Stimulated activated CD4-positive, alpha-beta T cell treated with anti-CD3 and anti-CD28 coated beads, Interleukin-2, amount 100 ng/mL, for 24 hours (primary cell): ENCODE measurements at regions not wholly inside any gene's neighbourhood (a gene's known extent, or its start where the extent isn't known, plus 50 kb on each side); places are given as distances from the start of the nearest gene placed in this dataset.

ENCODE experiments used
- DNase-seq, 2 donors: peaks; one replicate each; pipeline ENCODE4 v3.0.0-alpha.2; 2020

GRCh38 chr14:86015941-86016340 is 486.0 kb downstream of the FLRT2 start:
- DNase-seq: no peak

GRCh38 chr14:86015511-86015910 is 485.6 kb downstream of the FLRT2 start:
- no peak for DNase-seq

- DNase-seq: no peak
Observed at GRCh38 chr14:86013641-86014040, 483.7 kb downstream of the FLRT2 start.

- no peak for DNase-seq
Observed at GRCh38 chr14:86012461-86012860, 482.5 kb downstream of the FLRT2 start.

- no peak for DNase-seq
Observed at GRCh38 chr14:86003998-86004397, 474.1 kb downstream of the FLRT2 start.

GRCh38 chr14:85996551-85996950 is 466.6 kb downstream of the FLRT2 start:
- no peak for DNase-seq

- DNase-seq: no peak
Observed at GRCh38 chr14:85991156-85991555, 461.2 kb downstream of the FLRT2 start.

- no peak for DNase-seq
Observed at GRCh38 chr14:85987907-85988306, 458.0 kb downstream of the FLRT2 start.

- no peak for DNase-seq
Observed at GRCh38 chr14:85987292-85987691, 457.3 kb downstream of the FLRT2 start.

GRCh38 chr14:85978582-85979250 is 448.8 kb downstream of the FLRT2 start:
- DNase-seq: no peak

GRCh38 chr14:85974602-85975001 is 444.7 kb downstream of the FLRT2 start:
- DNase-seq: no peak

- no peak for DNase-seq
Observed at GRCh38 chr14:85963486-85963885, 433.5 kb downstream of the FLRT2 start.

GRCh38 chr14:85960756-85961155 is 430.8 kb downstream of the FLRT2 start:
- no peak for DNase-seq

- DNase-seq: no peak
Observed at GRCh38 chr14:85959063-85959462, 429.1 kb downstream of the FLRT2 start.

- DNase-seq: no peak
Observed at GRCh38 chr14:85958069-85958468, 428.1 kb downstream of the FLRT2 start.

GRCh38 chr14:85953265-85953664 is 423.3 kb downstream of the FLRT2 start:
- DNase-seq: no peak

GRCh38 chr14:85948153-85948552 is 418.2 kb downstream of the FLRT2 start:
- DNase-seq: no peak

- no peak for DNase-seq
Observed at GRCh38 chr14:85947461-85948139, 417.7 kb downstream of the FLRT2 start.

GRCh38 chr14:85943192-85943591 is 413.2 kb downstream of the FLRT2 start:
- no peak for DNase-seq

- DNase-seq: no peak
Observed at GRCh38 chr14:85934886-85935254, 404.9 kb downstream of the FLRT2 start.

- peak; percentile 37 to 48 for DNase-seq
Observed at GRCh38 chr14:85934123-85934885, 404.4 kb downstream of the FLRT2 start.

- DNase-seq: no peak
Observed at GRCh38 chr14:85921241-85921640, 391.3 kb downstream of the FLRT2 start.

- DNase-seq: no peak
Observed at GRCh38 chr14:85917716-85918115, 387.8 kb downstream of the FLRT2 start.

GRCh38 chr14:85915711-85916110 is 385.8 kb downstream of the FLRT2 start:
- DNase-seq: no peak
